Hippocampal formation (tissue), 2 donors: ENCODE measurements at regions not wholly inside any gene's neighbourhood (a gene's known extent, or its start where the extent isn't known, plus 50 kb on each side); places are given as distances from the start of the nearest gene placed in this dataset.
A peak's percentile ranks its signal among the peaks of the same experiment; 100 is the strongest.

Experiments used
- DNase-seq, 2 donors: peaks; one replicate each; lab custom pipeline; 2025; lab: John Stamatoyannopoulos, UW

DNA sequence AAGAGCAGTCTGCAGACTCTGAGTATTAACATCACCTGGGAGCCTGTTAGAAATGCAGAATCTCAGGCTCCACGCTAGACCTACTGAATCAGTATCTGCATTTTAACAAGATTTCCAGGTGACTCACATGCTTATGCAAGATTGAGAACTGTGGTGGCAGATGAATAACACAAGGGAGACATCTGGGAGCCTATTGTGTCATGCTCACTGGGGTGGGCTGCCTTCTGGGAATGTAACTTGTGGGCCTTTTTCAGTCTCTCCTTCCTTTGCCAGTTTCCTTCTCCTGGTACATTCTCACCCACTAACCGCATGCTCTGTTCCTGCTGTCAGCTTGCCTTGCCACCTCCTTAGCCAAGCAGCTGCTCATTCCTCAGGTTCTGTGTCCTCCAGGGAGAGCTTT, 176.6 kb upstream of the C9orf72 start:
- DNase-seq: peak in 1 of 2 donors; percentile 30

DNA sequence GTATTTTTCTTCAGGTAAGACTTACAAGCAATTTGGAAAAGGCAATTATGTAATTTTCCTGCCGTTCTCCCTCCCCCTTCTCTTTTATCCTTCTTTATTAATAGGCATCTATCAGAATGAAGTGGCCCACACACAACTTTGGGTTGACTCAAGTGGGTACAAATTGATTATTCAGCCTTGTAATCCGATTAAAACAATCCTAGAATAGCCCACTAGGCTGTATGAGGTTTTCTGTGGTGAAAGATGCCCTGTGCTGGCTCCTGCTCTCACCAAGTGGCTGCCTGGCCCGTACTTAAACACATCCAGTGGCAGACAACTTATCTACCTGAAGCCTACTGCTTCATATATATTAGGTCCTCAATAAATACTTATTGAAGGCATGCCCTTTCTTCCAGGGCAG, 177.3 kb upstream of the C9orf72 start:
- DNase-seq: no peak

DNA sequence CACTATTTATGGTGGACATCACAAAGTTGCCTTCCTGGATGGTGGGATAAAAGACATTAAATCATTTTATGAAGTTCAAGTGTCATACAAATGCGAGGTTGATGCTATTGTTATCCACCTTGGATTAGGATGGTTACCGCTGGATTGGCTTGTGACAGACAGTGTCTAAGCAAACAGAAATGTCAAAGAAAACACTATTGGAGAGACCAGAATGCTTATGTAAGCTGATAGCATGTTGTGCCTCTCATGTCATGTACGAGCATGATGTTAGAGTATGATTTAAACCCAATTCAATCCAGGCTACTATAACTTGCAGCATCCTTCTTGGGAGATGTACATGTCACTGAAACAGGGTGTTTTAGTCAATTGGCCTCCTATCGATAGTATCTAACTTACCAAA, 178.8 kb upstream of the C9orf72 start:
- DNase-seq: no peak

GRCh38 chr9:27755846-27756245, 182.6 kb upstream of the C9orf72 start:
- DNase-seq: no peak

GRCh38 chr9:27756418-27756817, 183.1 kb upstream of the C9orf72 start:
- no peak for DNase-seq

DNA sequence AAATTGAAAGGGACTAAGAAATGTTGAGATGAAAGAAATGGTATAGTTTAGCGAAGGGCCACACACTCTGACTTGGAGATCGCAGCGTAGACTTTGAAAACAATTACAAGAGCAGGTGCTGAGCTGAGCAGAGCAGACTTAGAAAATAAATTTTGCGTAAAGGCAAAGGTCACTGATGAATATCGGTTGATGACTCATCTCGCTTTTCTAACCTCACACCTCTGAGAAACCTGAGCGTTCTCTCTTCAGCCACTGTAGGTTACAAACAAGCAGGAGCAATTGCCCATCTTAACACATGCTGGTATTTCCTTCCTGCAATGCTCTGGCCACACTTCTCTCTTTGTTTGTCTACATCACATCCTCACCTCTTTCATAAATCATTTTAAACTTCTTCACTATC, 190.6 kb upstream of the C9orf72 start:
- no peak for DNase-seq

DNA sequence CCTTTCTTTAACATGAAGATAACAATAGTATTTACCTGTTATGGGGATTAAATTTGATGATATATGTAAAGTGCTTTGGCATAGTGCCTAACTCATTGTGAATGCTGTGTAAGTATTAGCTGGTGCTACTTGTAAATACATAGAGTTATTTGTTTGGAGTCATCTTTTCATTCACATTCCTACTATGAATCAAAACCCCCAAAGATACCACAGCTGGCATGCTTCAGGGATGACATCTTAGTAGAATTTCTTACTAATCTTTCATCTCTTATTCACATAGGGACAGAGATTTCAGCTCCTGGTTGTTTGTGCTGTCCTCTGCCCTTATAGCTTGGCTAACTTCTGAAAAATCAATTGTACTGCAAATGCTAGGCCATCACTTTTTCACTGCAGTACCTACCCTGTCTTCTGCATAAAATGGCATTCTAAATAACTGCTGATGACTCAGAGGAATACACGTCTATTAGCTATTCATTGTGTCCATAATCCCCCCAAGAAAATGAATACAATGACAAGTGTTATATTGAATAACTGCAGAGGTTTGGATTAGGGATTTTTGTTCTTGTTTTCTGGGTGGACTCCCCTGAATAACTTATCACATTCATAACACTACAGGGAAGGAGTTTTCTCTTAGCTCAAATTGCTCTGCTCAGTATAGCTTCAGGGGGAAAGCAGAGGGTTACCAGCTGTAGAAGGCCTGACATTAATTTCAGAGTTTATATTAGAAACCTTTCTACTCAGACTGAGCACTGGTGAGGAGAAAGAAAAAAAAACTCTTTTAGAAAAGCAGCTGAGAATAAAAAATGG, 192.2 kb upstream of the C9orf72 start:
- DNase-seq: no peak

DNA sequence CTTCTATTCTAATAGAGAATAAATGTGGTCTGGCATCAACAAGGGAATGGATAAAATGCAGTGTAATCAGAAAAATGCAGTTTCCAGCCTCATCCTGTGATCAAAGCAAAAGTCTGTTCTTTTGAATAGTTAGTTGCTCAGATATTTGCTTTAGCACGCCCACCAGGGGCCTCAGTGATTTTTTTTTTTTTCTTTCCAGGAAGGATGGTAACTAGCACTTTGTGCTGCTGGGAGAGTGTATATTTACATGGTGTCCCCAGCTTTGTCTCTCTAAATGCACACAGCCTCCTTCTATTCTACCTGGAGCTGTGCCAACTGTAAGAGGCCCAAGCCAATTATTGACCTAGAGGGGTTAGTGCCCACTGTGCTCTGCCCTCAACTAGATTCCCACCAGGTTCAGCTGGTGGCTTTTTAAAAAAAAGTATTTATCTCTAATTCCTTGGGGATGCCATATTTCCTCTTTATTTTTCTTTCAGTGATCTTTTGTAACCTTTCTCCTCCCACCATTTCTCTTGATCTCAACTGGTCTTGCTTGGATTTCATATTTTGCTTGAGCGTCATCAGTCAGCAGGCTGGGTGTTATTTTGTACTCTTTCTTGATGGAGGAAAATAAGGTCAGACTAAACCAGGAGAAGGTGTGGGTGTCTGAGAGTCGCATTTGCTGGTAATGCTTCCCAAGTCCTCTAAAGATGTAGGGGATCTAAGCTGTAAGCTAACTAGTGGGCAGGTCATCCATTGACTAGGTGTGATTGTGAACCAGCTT, 193.0 kb upstream of the C9orf72 start:
- DNase-seq: no peak

DNA sequence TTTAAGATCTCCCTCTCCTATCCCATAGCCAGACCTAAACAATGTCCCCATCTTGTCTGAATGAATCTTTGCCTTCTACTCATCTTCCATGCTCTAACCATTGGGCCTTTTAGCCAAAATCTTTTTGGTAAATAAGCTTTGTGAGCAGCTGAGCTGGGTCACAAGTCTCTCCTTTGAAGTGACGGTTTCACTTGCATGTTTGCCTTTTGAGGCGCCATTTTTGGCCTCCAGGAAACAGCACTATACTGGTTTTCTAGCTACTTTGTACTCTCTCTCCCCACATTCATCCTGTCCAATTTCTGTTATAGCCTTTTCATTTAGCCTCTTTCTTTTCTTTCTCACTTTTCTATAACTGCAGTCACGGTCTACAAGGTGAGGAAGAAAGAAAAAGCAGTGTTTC, 195.5 kb upstream of the C9orf72 start:
- DNase-seq: no peak

DNA sequence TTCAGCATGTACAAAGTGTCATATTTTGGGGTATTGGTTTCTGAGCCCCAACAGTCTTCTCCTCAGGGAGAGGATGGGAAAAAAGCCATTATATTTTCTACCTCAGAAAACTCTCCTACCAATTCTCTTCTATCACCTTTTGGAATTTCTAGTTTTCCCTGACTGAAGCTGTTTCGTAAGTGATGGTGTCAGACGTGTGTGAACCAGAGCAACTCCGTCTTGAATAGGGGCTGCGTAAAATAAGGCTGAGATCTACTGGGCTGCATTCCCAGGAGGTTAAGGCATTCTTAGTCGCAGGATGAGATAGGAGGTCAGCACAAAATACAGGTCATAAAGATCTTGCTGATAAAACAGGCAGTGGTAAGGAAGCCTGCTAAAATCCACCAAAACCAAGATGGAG, 197.3 kb upstream of the C9orf72 start:
- DNase-seq: no peak

- DNase-seq: no peak
Measured at GRCh38 chr9:27771803-27772545, 198.7 kb upstream of the C9orf72 start.

DNA sequence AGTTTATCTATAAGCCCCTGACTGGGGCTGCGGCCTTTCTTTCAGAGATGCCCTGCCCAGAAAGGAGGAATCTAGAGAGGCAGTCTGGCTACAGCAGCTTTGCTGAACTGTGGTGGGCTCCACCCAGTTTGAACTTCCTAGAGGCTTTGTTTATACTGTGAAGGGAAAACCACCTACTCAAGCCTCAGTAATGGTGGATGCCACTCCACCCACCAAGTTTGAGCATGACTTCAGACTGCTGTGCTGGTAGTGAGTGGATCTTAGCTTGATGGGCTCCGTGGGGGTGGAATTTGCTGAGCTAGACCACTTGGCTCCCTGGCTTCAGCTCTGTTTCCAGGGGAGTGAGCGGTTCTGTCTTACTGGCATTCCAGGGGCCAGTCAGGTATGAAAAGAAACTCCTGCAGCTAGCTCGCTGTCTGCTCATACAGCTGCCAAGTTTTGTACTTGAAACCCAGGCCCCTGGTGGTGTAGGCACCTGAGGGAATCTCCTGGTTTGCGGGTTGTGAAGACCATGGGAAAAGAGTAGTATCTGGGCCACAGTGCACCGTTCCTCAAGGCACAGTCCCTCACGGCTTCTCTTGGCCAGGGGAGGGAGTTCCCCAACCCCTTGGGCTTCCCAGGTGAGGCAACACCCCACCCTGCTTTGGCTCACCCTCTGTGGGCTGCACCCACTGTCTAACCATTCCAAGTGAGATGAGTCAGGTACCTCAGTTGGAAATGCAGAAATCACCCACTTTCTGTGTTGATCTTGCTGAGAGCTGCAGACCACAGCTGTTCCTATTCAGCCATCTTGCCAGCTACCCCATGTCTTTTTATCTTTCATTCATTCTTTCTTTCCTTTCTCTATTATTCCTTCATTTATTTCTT, 211.8 kb upstream of the C9orf72 start:
- no peak for DNase-seq

DNA sequence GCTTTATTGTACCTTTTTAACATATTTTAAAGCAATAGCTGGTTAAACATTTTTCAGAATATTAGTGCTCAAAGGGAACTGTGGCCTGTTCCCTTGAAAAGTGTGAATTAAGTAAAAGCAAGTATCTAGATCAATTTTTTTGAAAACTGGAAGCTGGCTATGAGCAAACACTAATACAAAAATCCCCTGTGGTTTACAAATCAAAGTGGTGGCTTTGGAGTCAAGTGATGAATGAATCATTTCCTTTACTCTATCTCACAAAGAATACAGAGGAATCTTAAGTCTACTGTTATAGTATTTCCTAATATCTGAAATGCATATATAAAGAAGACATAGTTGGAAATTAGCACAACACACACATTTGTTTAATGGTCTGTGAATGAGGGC, 212.4 kb upstream of the C9orf72 start:
- no peak for DNase-seq

GRCh38 chr9:27787891-27788290, 214.6 kb upstream of the C9orf72 start:
- no peak for DNase-seq

- no peak for DNase-seq
Measured at GRCh38 chr9:27791311-27791710, 218.0 kb upstream of the C9orf72 start.

DNA sequence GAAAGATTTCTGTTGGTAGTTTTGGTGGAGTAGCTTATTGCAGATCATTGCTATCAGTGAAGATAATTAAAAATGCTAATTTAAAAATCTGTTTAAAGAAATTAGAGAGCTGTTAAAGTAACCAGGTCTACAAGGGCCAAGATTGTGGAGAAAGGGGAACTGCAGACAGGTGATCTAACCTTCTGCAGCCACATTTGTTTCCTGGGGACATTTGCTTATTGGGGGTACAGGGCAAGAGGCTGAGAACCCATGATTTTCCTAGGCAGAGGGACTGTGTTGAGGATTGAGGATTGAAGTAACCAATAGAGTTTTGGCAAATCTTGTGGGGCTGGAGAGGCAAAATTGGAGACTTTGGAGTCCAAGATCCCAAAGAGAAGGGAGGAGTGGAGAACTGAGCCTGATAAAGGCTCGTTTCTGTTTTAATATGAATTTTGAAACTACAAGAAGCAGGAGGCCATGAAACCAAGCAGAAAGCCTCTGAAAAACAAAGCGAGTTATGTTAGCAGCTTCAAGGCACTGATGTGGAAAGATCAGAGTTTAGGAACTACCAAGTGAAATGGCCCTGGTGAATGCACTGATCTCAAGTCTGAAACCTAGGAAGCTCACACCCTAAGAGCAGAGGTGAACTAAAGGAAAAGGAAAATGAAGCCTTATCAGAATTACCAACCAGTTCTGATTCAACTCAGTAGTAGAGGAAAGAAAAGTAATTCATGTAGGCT, 219.8 kb upstream of the C9orf72 start:
- no peak for DNase-seq

DNA sequence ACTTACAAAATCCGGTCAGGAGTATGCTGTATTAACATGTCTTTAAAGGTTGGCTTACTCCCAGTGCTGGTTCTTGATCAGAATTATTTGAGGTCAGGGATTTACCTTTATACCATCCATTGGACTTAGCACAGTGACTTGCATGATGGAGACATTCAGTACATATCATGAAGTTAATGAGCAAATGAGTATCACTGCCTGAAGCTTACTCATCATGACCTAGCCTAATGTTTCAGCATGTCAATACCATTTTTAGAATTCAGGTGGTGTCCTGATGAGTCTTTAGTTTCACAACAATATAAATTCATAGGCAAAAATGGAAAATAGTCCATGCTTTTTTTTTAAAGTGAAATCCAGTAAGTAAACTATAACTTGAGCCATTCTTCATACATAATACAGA, 226.0 kb upstream of the C9orf72 start:
- no peak for DNase-seq

DNA sequence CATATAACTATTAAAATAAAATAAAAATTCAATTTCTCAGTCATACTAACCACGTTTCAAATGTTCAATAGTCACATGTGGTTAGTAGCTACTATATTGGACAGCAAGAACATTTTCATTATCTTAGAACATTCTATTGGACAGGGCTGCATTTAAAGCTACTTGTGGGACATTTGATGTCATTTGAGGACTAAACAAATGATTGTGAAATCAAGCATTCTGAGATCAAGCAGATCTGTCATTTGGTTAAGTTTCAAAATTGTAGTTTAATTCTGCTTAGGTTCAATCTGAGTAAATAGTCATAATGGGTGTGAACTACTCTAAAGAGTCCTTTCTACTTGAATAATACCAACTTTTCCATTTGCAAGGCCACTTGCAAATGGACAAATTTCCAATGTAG, 226.9 kb upstream of the C9orf72 start:
- DNase-seq: no peak

DNA sequence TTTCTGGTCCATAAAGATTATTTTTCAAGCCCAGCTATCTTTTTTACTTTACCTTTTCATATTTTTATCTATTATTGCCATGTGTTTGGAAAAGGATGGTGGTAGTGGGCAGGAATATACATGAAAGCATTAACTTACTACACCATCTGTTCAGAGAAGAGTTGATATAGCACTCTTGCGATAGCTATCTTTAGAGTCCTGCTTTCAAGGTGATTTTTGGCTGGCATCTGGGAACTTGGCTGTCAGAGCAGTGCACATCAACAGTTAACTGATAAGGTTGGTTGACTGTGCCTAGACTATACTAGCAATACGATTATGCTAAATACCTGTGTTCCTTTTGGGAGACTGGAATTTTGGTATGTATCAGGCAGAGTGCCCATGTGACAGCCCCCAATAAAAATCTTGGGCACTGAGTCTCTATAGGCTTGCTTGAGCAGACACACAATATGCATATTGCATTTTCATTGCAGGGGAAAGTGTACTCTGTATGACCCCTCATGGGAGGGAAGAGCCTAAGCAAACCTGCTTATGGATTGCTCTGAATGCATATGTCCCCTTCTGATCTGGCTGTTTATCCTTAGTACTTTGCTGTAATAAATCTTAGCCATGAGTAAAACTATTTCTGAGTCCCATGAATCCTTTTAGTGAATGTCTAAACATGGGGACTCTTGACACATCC, 227.6 kb upstream of the C9orf72 start:
- DNase-seq: no peak

DNA sequence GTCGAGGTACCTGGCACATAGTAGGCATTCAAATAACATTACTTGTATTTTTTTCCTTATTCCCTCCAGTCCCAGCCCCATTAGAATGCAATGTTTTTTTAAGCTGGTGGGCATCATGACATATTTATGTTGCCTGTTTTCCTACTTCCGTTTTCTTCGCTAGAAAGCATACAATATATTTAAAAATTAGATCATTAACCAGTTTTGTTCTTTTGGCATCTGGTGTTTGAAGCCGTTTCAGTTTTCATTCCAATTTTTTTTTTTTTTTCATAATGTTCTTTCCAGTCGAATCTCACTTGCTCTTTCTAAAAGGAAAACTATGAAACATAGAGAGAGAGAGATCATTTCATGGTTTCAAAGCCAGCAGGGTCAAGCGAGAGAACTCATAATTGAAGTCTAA, 228.3 kb upstream of the C9orf72 start:
- DNase-seq: no peak

GRCh38 chr9:27802418-27802817, 229.1 kb upstream of the C9orf72 start:
- no peak for DNase-seq
